A673 (cell line): ENCODE measurements at regions not wholly inside any gene's neighbourhood (a gene's known extent, or its start where the extent isn't known, plus 50 kb on each side); places are given as distances from the start of the nearest gene placed in this dataset.

Source experiments
- CTCF ChIP-seq: fragments of 300-800, 200-600 bp; sonication (generic); conservative IDR thresholded peaks from 2 replicates; pipeline ENCODE4 v1.5.1; 2017; ENCODE audit warnings: low read depth, mild to moderate bottlenecking, antibody characterized with exemption, low read length, moderate library complexity, mixed read lengths
- EZH2 ChIP-seq: fragments of 200-600 bp; sonication (generic); IDR thresholded peaks from 2 replicates; pipeline ENCODE4 v1.6.1; 2017; ENCODE audit warnings: borderline replicate concordance, low read depth, mild to moderate bottlenecking, mixed read lengths, antibody characterized with exemption, low read length; ENCODE audit not compliant: poor library complexity, severe bottlenecking

- TF ChIP-seq CTCF (no peak), EZH2 (no peak)
Measured at GRCh38 chr5:167230414-167230813, 1061.0 kb upstream of the WWC1 start.
